MM.1S (cell line): ENCODE measurements at regions not wholly inside any gene's neighbourhood (a gene's known extent, or its start where the extent isn't known, plus 50 kb on each side); places are given as distances from the start of the nearest gene placed in this dataset.

ENCODE experiments used
- CTCF ChIP-seq: fragments of 300-600 bp; sonication (generic); IDR thresholded peaks from 2 replicates; pipeline ENCODE4 v1.5.1; 2016; ENCODE audit warnings: antibody characterized with exemption, low read length, mixed read lengths
- EZH2 ChIP-seq: fragments of 300-600 bp; sonication (generic); optimal IDR thresholded peaks from 2 replicates; pipeline ENCODE3; 2017; ENCODE audit warnings: low read depth, mild to moderate bottlenecking, antibody characterized with exemption, low read length, mixed read lengths

GRCh38 chr18:27789406-27789805 is 387.5 kb downstream of the CDH2 start:
- no peak for TF ChIP-seq EZH2
- no peak for TF ChIP-seq CTCF
